ENCODE measurements at regions not wholly inside any gene's neighbourhood (a gene's known extent, or its start where the extent isn't known, plus 50 kb on each side); places are given as distances from the start of the nearest gene placed in this dataset.

DNA sequence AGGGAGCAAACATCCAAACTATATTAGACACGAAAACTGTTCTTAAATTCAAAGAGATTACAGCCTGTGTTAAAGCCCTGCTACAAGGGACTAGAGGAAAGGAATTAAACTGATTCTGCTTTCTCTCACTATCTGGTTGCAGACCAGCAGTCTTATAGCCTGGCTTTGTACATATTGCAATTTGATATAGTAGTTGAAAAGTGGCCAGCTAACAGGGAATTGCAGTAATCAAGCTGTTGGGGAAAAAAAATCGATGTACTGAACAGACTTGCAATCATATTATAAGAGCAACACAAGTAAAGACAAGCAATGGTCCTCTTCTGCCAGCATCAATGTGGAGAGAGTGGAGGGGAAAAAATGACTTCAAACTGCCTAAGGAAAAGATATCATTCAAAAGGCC lies 364.4 kb upstream of the EPHA5 start:
- H3K36me3 Mint-ChIP-seq (ENCODE audit: low read depth) = no peaks in the 10 kb centered on the region; the same call in 1 of the 2 replicates
- H3K4me1 Mint-ChIP-seq (ENCODE audit: low read depth) = peaks cover 8% of the 10 kb centered on the region; the same call in 1 of the 2 replicates
- no peak for DNase-seq

DNA sequence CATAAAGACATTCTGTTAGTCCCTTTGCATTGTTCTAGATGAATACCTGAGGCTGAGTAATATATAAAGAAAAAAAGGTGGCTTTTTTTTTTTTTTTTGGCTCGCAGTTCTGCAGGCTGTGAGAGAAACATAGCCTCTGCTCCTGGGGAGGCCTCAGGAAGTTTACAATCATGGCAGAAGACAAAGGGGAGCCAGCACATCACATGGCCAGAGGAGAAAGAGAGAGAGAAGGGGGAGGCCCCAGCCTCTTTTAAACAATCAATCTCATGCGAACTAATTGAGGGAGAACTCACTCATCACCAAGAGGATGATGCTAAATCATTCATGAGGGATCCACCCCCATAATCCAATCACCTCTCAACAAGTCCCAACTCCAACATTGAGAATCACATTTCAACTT lies 364.0 kb upstream of the EPHA5 start:
- H3K27ac Mint-ChIP-seq = no peak overlapping the region
- H3K4me3 Mint-ChIP-seq = no peak overlapping the region
- TF ChIP-seq CTCF (IDR thresholded peaks at IDR 0.05) = no peak
- H3K27me3 Mint-ChIP-seq (ENCODE audit: insufficient read depth) = no peaks in the 10 kb centered on the region
- peaks cover 8% of the 10 kb centered on the region for H3K9me3 Mint-ChIP-seq
- H3K4me1 Mint-ChIP-seq (ENCODE audit: low read depth) = peaks cover 8% of the 10 kb centered on the region; the same call in 1 of the 2 replicates
- no peak for DNase-seq
- no peaks in the 10 kb centered on the region; the same call in 1 of the 2 replicates for H3K36me3 Mint-ChIP-seq (ENCODE audit: low read depth)

More for the DNA sequence above, 364.4 kb upstream of the EPHA5 start:
- H3K27ac Mint-ChIP-seq = no peak overlapping the region
- H3K4me3 Mint-ChIP-seq = no peak overlapping the region
- no peaks in the 10 kb centered on the region for H3K27me3 Mint-ChIP-seq (ENCODE audit: insufficient read depth)
- TF ChIP-seq CTCF (IDR thresholded peaks at IDR 0.05) = no peak
- H3K9me3 Mint-ChIP-seq = peaks cover 8% of the 10 kb centered on the region

DNA sequence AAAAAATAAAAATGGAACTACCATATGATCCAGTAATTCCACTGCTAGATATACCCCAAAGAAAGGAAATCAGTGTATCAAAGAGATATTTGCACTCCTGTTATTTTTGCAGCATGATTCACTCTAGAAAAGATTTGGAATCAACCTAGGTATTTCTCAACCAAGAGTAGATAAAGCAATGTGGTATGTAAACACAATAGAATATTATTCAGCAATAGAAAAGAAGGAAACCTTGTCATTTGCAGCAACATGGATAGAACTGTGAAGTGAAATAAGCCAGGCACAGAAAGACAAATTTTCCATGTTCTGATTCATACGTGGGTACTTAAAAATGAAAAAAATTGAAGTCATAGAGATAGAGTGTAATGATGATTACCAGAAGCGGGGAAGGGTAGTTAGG lies 362.3 kb upstream of the EPHA5 start:
- no peak for TF ChIP-seq CTCF (IDR thresholded peaks at IDR 0.05)

GRCh38 chr4:66028668-66029067 lies 358.4 kb upstream of the EPHA5 start:
- peaks cover 8% of the 10 kb centered on the region; the same call in 1 of the 2 replicates for H3K4me1 Mint-ChIP-seq (ENCODE audit: low read depth)
- no peak for DNase-seq
- H3K36me3 Mint-ChIP-seq (ENCODE audit: low read depth) = no peaks in the 10 kb centered on the region; the same call in 1 of the 2 replicates
- peaks cover 12% of the 10 kb centered on the region for H3K9me3 Mint-ChIP-seq
- H3K27ac Mint-ChIP-seq = no peak overlapping the region
- TF ChIP-seq CTCF (IDR thresholded peaks at IDR 0.05) = no peak
- no peak overlapping the region for H3K4me3 Mint-ChIP-seq
- H3K27me3 Mint-ChIP-seq (ENCODE audit: insufficient read depth) = peaks cover 2% of the 10 kb centered on the region; the same call in 1 of the 2 replicates

More for the DNA sequence above, 362.3 kb upstream of the EPHA5 start:
- H3K9me3 Mint-ChIP-seq = peaks cover 8% of the 10 kb centered on the region
- H3K4me1 Mint-ChIP-seq (ENCODE audit: low read depth) = peaks cover 8% of the 10 kb centered on the region; the same call in 1 of the 2 replicates
- no peaks in the 10 kb centered on the region for H3K27me3 Mint-ChIP-seq (ENCODE audit: insufficient read depth)
- no peak for DNase-seq
- no peak overlapping the region for H3K27ac Mint-ChIP-seq
- H3K4me3 Mint-ChIP-seq = no peak overlapping the region
- H3K36me3 Mint-ChIP-seq (ENCODE audit: low read depth) = no peaks in the 10 kb centered on the region; the same call in 1 of the 2 replicates

GRCh38 chr4:66023061-66023460 lies 352.8 kb upstream of the EPHA5 start:
- no peak for TF ChIP-seq CTCF (IDR thresholded peaks at IDR 0.05)
- peaks cover 2% of the 10 kb centered on the region; the same call in 1 of the 2 replicates for H3K27me3 Mint-ChIP-seq (ENCODE audit: insufficient read depth)
- H3K9me3 Mint-ChIP-seq = peaks cover 25% of the 10 kb centered on the region
- H3K4me1 Mint-ChIP-seq (ENCODE audit: low read depth) = peaks cover 2% of the 10 kb centered on the region; the same call in 1 of the 2 replicates
- no peak for DNase-seq
- no peaks in the 10 kb centered on the region; the same call in 1 of the 2 replicates for H3K36me3 Mint-ChIP-seq (ENCODE audit: low read depth)
- no peak overlapping the region for H3K4me3 Mint-ChIP-seq
- no peak overlapping the region for H3K27ac Mint-ChIP-seq
